Kidney capillary endothelial cell (primary cell): ENCODE measurements at regions not wholly inside any gene's neighbourhood (a gene's known extent, or its start where the extent isn't known, plus 50 kb on each side); places are given as distances from the start of the nearest gene placed in this dataset.

Experiments
- DNase-seq: peaks from one replicate; pipeline ENCODE4 v3.0.0-alpha.2; 2018; ENCODE audit warnings: low spot score

DNA sequence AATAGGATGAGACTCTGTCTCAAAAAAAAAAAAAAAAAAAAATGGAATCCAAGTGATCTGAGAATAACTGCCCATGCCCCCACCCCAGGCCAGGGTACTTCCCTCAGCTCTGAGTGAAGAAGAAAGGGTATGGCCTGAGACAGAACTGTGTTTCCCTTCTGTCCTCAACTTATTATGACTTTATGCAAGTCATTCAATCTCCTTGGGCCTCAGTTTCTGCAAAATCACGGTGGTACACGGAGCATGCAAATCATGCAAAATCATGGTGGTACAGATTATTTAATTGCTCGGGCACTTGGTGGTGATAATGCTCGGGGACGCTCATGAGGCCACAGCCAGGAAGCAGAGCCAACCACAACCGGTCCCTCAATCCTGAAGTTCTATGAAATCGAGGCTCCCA, 56.5 kb upstream of the TBX3 start:
- no peak for DNase-seq

DNA sequence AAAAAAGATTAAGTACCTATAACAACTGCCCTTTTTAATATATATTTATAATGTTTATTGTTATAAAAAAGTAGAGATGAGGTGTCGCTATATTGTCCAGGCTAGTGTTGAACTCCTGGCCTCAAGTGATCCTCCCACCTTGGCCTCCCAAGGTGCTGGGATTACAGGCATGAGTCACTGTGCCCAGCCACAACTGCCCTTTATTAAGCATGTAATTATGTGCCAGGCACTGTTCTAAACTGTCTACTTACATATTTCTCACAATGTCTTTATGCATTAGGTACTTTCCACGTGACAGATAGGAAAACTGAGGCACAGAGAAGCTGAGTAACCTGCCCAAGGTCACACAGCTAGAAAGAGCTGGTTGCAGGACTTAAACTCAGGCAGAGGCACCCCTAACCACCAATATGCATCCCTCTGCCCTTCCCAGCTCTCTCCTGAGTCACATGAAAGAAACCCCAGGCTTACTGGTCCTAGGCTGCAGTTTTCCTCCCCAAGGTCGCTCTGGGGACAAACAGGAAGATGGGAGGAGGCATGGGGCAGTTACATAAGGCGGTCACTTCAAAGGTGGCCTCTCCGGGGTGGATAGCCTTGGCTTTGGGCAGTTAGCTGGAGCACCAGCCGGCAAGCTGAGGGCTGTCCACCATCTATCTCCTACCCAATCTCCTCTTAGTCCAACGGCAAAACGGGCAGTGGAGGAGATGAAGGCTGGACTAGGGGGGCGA, 54.6 kb upstream of the TBX3 start:
- no peak for DNase-seq

DNA sequence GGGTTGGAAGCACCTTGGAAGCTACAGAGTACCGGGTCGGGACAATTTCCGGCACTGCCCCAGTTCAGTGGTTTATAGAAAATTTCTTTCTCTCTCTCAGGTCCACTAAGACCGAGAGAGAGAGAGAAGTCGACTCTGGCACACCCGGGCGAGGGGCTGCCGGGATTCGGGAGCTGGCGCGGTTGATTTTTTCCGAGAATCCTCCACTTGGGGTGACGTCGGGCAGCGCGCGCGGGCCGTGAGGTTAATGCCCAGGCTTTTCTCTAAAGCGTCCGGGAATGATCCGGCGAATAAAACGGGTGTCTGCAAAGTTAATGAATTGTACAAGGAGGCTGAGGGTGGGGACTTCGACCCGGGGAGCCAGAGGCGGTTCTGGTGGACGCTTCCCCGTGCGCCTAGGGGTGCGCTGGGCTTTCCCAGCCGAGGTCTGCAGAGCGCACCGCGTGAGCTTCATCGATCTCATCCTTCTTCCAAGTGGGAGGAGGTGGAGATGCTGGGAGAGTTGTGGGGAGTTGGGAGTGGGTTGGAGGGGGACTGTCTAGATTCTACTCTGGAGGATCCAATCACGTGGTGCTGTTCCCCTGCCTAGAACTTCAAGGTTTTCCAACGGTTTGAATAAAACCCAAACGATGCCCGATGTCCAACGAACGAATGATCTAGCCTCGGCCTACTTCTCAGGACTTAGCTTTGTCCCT, 51.9 kb upstream of the TBX3 start:
- DNase-seq: no peak

DNA sequence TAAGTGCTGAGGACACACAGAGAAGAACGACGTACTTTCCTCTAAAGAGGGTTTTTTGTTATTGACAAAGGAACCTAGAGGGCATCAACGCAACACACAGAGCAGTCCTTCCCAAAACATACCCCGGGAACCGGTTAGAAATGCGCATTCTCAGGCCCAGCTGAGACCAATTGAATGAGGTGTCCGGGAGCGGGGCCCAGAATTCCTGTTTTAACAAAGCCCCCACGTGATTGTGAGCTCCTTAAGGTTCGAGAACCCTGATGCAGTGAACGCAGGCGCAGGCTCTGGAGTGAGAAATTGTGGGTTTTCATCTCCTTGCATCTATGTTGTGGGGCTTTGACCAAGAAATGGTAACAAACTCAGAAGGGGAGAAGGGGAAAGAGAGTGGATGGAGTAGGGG, 51.0 kb upstream of the TBX3 start:
- no peak for DNase-seq

DNA sequence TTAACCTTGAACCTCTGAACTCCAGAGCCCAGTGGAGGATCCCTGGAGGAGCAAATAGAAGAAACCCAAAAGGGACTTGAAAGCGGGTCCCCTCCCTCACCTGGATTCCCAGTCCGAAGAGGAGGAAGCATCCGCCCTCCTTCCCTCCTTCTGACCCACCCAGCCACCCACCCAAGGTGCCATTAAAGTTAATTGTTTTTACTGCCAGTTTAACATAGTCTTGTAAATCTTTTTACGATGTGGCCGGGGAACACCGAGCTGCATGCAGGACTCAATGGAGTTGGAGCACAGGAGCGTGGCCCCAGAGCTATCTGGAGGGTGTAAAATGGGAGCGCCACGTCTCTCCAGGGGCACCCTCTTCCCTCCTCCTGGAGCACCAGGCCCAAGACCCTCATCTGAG, 49.9 kb upstream of the TBX3 start:
- DNase-seq: no peak
